Transverse colon (tissue), 4 donors: ENCODE measurements at regions not wholly inside any gene's neighbourhood (a gene's known extent, or its start where the extent isn't known, plus 50 kb on each side); places are given as distances from the start of the nearest gene placed in this dataset.

Experiments
- CTCF ChIP-seq, 5 experiments: fragments of 200-600 bp in 3 of 5; fragments of 450-650 bp in 2 of 5; sonication (generic) in 3 of 5; IDR thresholded peaks; 1 replicate in 2 of 5; 2 replicates in 3 of 5; pipeline ENCODE4 v1.5.1; 2016 to 2017; ENCODE audit warnings: antibody characterized with exemption in 5 of 5, inconsistent platforms in 3 of 5, mild to moderate bottlenecking in 2 of 5, moderate library complexity in 1 of 5
- EP300 ChIP-seq: sonication (generic); formaldehyde crosslinking; IDR thresholded peaks from one replicate; pipeline ENCODE4 v1.6.1; 2017; ENCODE audit warnings: antibody characterized with exemption, low read depth
- POLR2AphosphoS5 ChIP-seq, 3 donors: sonication (generic); formaldehyde crosslinking; IDR thresholded peaks; one replicate each; pipeline ENCODE4 v1.6.1; 2016; ENCODE audit warnings: antibody characterized with exemption in 3 of 3

GRCh38 chr11:79919350-79919749 is 478.5 kb upstream of the TENM4 start:
- TF ChIP-seq EP300 (no peak), CTCF (IDR thresholded peaks at IDR 0.05) (no peak), POLR2AphosphoS5 (IDR thresholded peaks at IDR 0.05) (no peak)
